SU-DHL-6 (cell line): ENCODE measurements at regions not wholly inside any gene's neighbourhood (a gene's known extent, or its start where the extent isn't known, plus 50 kb on each side); places are given as distances from the start of the nearest gene placed in this dataset.

Experiments used
- EZH2phosphoT487 ChIP-seq: fragments of 200-600 bp; sonication (generic), shearing (Covaris generic); conservative IDR thresholded peaks from 2 replicates; pipeline ENCODE4 v1.6.1; 2018; ENCODE audit warnings: mild to moderate bottlenecking, antibody characterized with exemption, low read length, moderate library complexity, mixed read lengths
- TF ChIP-seq, protein P1 (sequence below): fragments of 200-600 bp; sonication (generic); IDR thresholded peaks from one replicate; pipeline ENCODE4 v1.5.1; 2017; ENCODE audit warnings: antibody characterized with exemption, mild to moderate bottlenecking, low read length, moderate library complexity; ENCODE audit not compliant: insufficient read depth, poor library complexity, severe bottlenecking

GRCh38 chr2:7910752-7911151 is 771.1 kb upstream of the ID2 start:
- TF ChIP-seq, protein P1, sequence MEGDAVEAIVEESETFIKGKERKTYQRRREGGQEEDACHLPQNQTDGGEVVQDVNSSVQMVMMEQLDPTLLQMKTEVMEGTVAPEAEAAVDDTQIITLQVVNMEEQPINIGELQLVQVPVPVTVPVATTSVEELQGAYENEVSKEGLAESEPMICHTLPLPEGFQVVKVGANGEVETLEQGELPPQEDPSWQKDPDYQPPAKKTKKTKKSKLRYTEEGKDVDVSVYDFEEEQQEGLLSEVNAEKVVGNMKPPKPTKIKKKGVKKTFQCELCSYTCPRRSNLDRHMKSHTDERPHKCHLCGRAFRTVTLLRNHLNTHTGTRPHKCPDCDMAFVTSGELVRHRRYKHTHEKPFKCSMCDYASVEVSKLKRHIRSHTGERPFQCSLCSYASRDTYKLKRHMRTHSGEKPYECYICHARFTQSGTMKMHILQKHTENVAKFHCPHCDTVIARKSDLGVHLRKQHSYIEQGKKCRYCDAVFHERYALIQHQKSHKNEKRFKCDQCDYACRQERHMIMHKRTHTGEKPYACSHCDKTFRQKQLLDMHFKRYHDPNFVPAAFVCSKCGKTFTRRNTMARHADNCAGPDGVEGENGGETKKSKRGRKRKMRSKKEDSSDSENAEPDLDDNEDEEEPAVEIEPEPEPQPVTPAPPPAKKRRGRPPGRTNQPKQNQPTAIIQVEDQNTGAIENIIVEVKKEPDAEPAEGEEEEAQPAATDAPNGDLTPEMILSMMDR: no peak
- no peak for TF ChIP-seq EZH2phosphoT487
